ENCODE measurements at regions not wholly inside any gene's neighbourhood (a gene's known extent, or its start where the extent isn't known, plus 50 kb on each side); places are given as distances from the start of the nearest gene placed in this dataset.

GRCh38 chr1:143720087-143721023 lies 251.4 kb downstream of the FAM72C start:
- no peak overlapping the region for H3K4me2 ChIP-seq (ENCODE audit: low read length)
- H3F3A ChIP-seq (ENCODE audit: insufficient read depth, low read length, poor library complexity, severe bottlenecking) = no peaks in the 10 kb centered on the region

GRCh38 chr1:143718524-143718923 lies 253.3 kb downstream of the FAM72C start:
- H3K4me2 ChIP-seq (ENCODE audit: low read length) = no peak overlapping the region
- TF ChIP-seq MXI1 (conservative IDR thresholded peaks at IDR 0.05; ENCODE audit: poor library complexity, severe bottlenecking) (no peak), RAD21 (conservative IDR thresholded peaks at IDR 0.05) (no peak), EP300 (conservative IDR thresholded peaks at IDR 0.05; ENCODE audit: poor library complexity, severe bottlenecking) (no peak), EZH2 (IDR thresholded peaks at IDR 0.05; ENCODE audit: borderline replicate concordance, insufficient read depth, low read length, poor library complexity, severe bottlenecking) (no peak), REST (IDR thresholded peaks at IDR 0.05; ENCODE audit: borderline replicate concordance) (no peak), CTCF (IDR thresholded peaks at IDR 0.05; ENCODE audit: poor library complexity, severe bottlenecking) (no peak)
- H3K4me3 ChIP-seq (ENCODE audit: low read length) = no peak overlapping the region
- no peak overlapping the region for H2AFZ ChIP-seq (ENCODE audit: low read depth, low read length)
- H3K36me3 ChIP-seq (ENCODE audit: insufficient read depth, low read length) = no peaks in the 10 kb centered on the region
- H4K20me1 ChIP-seq (ENCODE audit: insufficient read depth) = no peaks in the 10 kb centered on the region
- H3K9ac ChIP-seq (ENCODE audit: low read length) = no peak overlapping the region
- H3K27me3 ChIP-seq (ENCODE audit: insufficient read depth, low read depth, low read length) = no peaks in the 10 kb centered on the region
- no peak overlapping the region for H3K27ac ChIP-seq (ENCODE audit: low read length)
- no peaks in the 10 kb centered on the region for H3K9me2 ChIP-seq (ENCODE audit: insufficient read depth, low read length)
- H3F3A ChIP-seq (ENCODE audit: insufficient read depth, low read length, poor library complexity, severe bottlenecking) = no peaks in the 10 kb centered on the region
- no peaks in the 10 kb centered on the region for H3K79me2 ChIP-seq (replicated peaks; ENCODE audit: insufficient read depth, low read length)
- H3K9me3 ChIP-seq (ENCODE audit: low read length) = no peaks in the 10 kb centered on the region

More at GRCh38 chr1:143720087-143721023, 251.4 kb downstream of the FAM72C start:
- H3K27ac ChIP-seq (ENCODE audit: low read length) = no peak overlapping the region
- H3K79me2 ChIP-seq (replicated peaks; ENCODE audit: insufficient read depth, low read length) = no peaks in the 10 kb centered on the region
- H3K9me3 ChIP-seq (ENCODE audit: low read length) = no peaks in the 10 kb centered on the region
- no peak overlapping the region for H3K4me3 ChIP-seq (ENCODE audit: low read length)
- no peak overlapping the region for H3K9ac ChIP-seq (ENCODE audit: low read length)
- no peaks in the 10 kb centered on the region for H4K20me1 ChIP-seq (ENCODE audit: insufficient read depth)
- H3K9me2 ChIP-seq (ENCODE audit: insufficient read depth, low read length) = no peaks in the 10 kb centered on the region
- no peak overlapping the region for H2AFZ ChIP-seq (ENCODE audit: low read depth, low read length)
- no peaks in the 10 kb centered on the region for H3K27me3 ChIP-seq (ENCODE audit: insufficient read depth, low read depth, low read length)
- TF ChIP-seq CTCF (IDR thresholded peaks at IDR 0.05; ENCODE audit: poor library complexity, severe bottlenecking) (no peak), MXI1 (conservative IDR thresholded peaks at IDR 0.05; ENCODE audit: poor library complexity, severe bottlenecking) (no peak), EZH2 (IDR thresholded peaks at IDR 0.05; ENCODE audit: borderline replicate concordance, insufficient read depth, low read length, poor library complexity, severe bottlenecking) (no peak), SMC3 (conservative IDR thresholded peaks at IDR 0.05; ENCODE audit: poor library complexity) (no peak), EP300 (conservative IDR thresholded peaks at IDR 0.05; ENCODE audit: poor library complexity, severe bottlenecking) (no peak)
- no peaks in the 10 kb centered on the region for H3K36me3 ChIP-seq (ENCODE audit: insufficient read depth, low read length)

Measured in neural cell (in vitro differentiated cells).